HepG2 (cell line): ENCODE measurements at regions not wholly inside any gene's neighbourhood (a gene's known extent, or its start where the extent isn't known, plus 50 kb on each side); places are given as distances from the start of the nearest gene placed in this dataset.

Source experiments
- BATF2 ChIP-seq: sonication (generic); formaldehyde crosslinking; IDR thresholded peaks from 2 replicates; pipeline ENCODE4 v1.8.0; 2022; ENCODE audit warnings: mild to moderate bottlenecking, missing genetic modification reagents, moderate library complexity
- CENPBD1 ChIP-seq: sonication (generic); formaldehyde crosslinking; IDR thresholded peaks from 2 replicates; pipeline ENCODE4 v1.8.0; 2022; ENCODE audit warnings: missing genetic modification reagents, low read depth, mild to moderate bottlenecking, borderline replicate concordance
- CREM ChIP-seq, 2 experiments: sonication (generic) in 1 of 2; formaldehyde crosslinking in 1 of 2; IDR thresholded peaks; 2 replicates each; pipeline versions ENCODE4 v1.4.0 to v1.6.1; 2016 to 2020; ENCODE audit warnings: antibody characterized with exemption in 1 of 2, mild to moderate bottlenecking in 1 of 2, missing genetic modification reagents in 1 of 2
- GLI4 ChIP-seq: sonication (generic); formaldehyde crosslinking; IDR thresholded peaks from 2 replicates; pipeline ENCODE4 v1.5.1; 2020; ENCODE audit warnings: missing genetic modification reagents, mild to moderate bottlenecking, moderate library complexity, borderline replicate concordance
- MTERF4 ChIP-seq: sonication (generic); formaldehyde crosslinking; IDR thresholded peaks from 2 replicates; pipeline ENCODE4 v1.8.0; 2023; ENCODE audit warnings: mild to moderate bottlenecking, missing genetic modification reagents
- MTF2 ChIP-seq: sonication (generic); formaldehyde crosslinking; IDR thresholded peaks from 2 replicates; pipeline ENCODE4 v1.5.0; 2020; ENCODE audit warnings: missing genetic modification reagents, borderline replicate concordance
- MXI1 ChIP-seq: IDR thresholded peaks from 3 replicates; pipeline ENCODE4 v1.6.1; 2012; ENCODE audit warnings: low read depth, low read length, inconsistent platforms, borderline replicate concordance
- NKX3-1 ChIP-seq: sonication (generic); formaldehyde crosslinking; IDR thresholded peaks from 2 replicates; pipeline ENCODE4 v1.5.0; 2020; ENCODE audit warnings: missing genetic modification reagents
- NR1H2 ChIP-seq: sonication (generic); formaldehyde crosslinking; IDR thresholded peaks from 2 replicates; pipeline ENCODE4 v1.8.1; 2022; ENCODE audit warnings: low read depth, missing genetic modification reagents, borderline replicate concordance
- NR2F6 ChIP-seq, 2 experiments: IDR thresholded peaks; 2 replicates each; pipeline ENCODE4 v1.6.1; 2016; ENCODE audit warnings: antibody characterized with exemption in 1 of 2, mild to moderate bottlenecking in 1 of 2
- RAD21 ChIP-seq: fragments of 450-650 bp; formaldehyde crosslinking; IDR thresholded peaks from 2 replicates; pipeline ENCODE4 v1.5.0; 2020; ENCODE audit warnings: mild to moderate bottlenecking
- SATB2 ChIP-seq: sonication (generic); formaldehyde crosslinking; IDR thresholded peaks from 2 replicates; pipeline ENCODE4 v1.5.0; 2020; ENCODE audit warnings: missing genetic modification reagents
- TP53 ChIP-seq: sonication (generic); formaldehyde crosslinking; conservative IDR thresholded peaks from 2 replicates; pipeline ENCODE4 v1.4.0; 2020; ENCODE audit warnings: missing genetic modification reagents
- ZBED4 ChIP-seq: sonication (generic); formaldehyde crosslinking; IDR thresholded peaks from 2 replicates; pipeline ENCODE4 v1.4.0; 2020; ENCODE audit warnings: missing genetic modification reagents, borderline replicate concordance
- ZMYM2 ChIP-seq: sonication (generic); formaldehyde crosslinking; IDR thresholded peaks from 2 replicates; pipeline ENCODE4 v1.8.0; 2022; ENCODE audit warnings: mild to moderate bottlenecking, missing genetic modification reagents
- ZNF331 ChIP-seq: sonication (generic); formaldehyde crosslinking; IDR thresholded peaks from 2 replicates; pipeline ENCODE4 v1.4.0; 2020; ENCODE audit warnings: missing genetic modification reagents
- ZNF556 ChIP-seq: sonication (generic); formaldehyde crosslinking; IDR thresholded peaks from 2 replicates; pipeline ENCODE4 v1.4.0; 2020; ENCODE audit warnings: mild to moderate bottlenecking, missing genetic modification reagents, borderline replicate concordance
- ZSCAN31 ChIP-seq: sonication (generic); formaldehyde crosslinking; IDR thresholded peaks from 2 replicates; pipeline ENCODE4 v1.5.0; 2020; ENCODE audit warnings: low read depth, mild to moderate bottlenecking, missing genetic modification reagents
- ZZZ3 ChIP-seq: sonication (generic); formaldehyde crosslinking; IDR thresholded peaks from 2 replicates; pipeline ENCODE4 v1.4.0; 2020; ENCODE audit warnings: missing genetic modification reagents, mild to moderate bottlenecking, borderline replicate concordance
- TF ChIP-seq, protein P1 (sequence below): sonication (generic); formaldehyde crosslinking; IDR thresholded peaks from 2 replicates; pipeline ENCODE4 v1.8.1; 2023; ENCODE audit warnings: mild to moderate bottlenecking, inconsistent platforms, moderate library complexity, missing genetic modification reagents, borderline replicate concordance

DNA sequence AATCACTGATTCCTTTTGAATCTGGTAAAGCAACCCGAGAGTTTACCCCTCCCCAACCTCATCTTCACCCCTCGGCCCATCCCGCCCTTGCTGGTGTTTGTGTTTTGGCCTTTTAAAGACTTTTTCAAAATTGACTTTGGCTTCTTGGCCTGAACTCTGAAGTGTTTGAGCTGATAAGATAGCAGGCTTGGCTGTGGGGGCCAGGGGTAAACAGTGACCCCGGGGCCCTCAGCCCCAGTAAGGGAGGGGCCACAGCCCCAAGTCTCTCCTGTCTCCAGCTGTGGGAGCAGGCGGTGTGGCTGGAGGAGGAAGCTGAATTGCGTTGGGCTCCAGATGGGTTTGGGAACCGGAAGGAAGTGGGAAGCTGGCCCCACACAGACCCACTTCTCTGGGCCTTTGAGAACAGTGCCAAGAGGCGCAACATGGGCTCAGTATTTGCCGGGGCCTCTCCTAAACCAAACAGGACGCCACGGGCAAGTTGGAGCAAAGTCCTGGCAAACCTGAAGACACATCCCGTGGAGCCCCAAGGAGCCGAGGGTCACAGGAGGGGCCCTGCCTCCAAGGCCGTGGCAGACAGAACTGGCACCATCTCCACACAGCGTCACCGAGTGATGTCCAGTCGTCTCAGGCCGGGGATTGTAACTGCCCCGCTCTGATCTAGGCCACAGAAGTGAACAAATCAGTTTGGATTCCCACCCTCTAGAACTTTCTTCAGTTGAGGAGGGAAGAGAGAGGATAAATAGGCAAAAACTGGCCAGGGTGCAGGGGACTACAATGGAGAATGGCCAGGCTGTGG is 54.3 kb upstream of the PTPN1 start (continued):
- TF ChIP-seq CENPBD1 (CRISPR knock-in tag) (no peak), ZZZ3 (CRISPR knock-in tag) (no peak), NR1H2 (CRISPR knock-in tag) (0 out of 2 replicates have a peak, but pooled peaks have one; percentile 20), MTERF4 (CRISPR knock-in tag) (peak; percentile 20; the same call in 1 of the 2 replicates), ZNF331 (peak; percentile 91), GLI4 (CRISPR knock-in tag) (peak; percentile 77), ZSCAN31 (CRISPR knock-in tag) (peak; percentile 61; the same call in 1 of the 2 replicates), MXI1 (no peak), MTF2 (0 out of 2 replicates have a peak, but pooled peaks have one; percentile 67), ZMYM2 (peak; percentile 90), ZNF556 (CRISPR knock-in tag) (peak; percentile 96), ZBED4 (peak; percentile 88), SATB2 (CRISPR knock-in tag) (peak; percentile 71; the same call in 1 of the 2 replicates), BATF2 (no peak), RAD21 (no peak), TP53 (CRISPR knock-in tag) (peak; percentile 94), CREM (IDR thresholded peaks at IDR 0.05) (peak; percentile 95), CREM (CRISPR knock-in tag; IDR thresholded peaks at IDR 0.05) (no peak), NR2F6 (IDR thresholded peaks at IDR 0.05) (peak; percentile 99), NR2F6 (CRISPR knock-in tag; IDR thresholded peaks at IDR 0.05) (peak; percentile 98), NKX3-1 (CRISPR knock-in tag) (peak; percentile 96)
- TF ChIP-seq, protein P1, sequence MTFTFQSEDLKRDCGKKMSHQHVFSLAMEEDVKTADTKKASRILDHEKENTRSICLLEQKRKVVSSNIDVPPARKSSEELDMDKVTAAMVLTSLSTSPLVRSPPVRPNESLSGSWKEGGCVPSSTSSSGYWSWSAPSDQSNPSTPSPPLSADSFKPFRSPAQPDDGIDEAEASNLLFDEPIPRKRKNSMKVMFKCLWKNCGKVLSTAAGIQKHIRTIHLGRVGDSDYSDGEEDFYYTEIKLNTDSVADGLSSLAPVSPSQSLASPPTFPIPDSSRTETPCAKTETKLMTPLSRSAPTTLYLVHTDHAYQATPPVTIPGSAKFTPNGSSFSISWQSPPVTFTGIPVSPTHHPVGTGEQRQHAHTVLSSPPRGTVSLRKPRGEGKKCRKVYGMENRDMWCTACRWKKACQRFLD (CRISPR knock-in tag): peak; percentile 90; the same call in 1 of the 2 replicates
